CD4-positive, alpha-beta T cell treated with Interleukin-17A for 1 hour (primary cell): ENCODE measurements at regions not wholly inside any gene's neighbourhood (a gene's known extent, or its start where the extent isn't known, plus 50 kb on each side); places are given as distances from the start of the nearest gene placed in this dataset.

Experiments
- DNase-seq: peaks from one replicate; pipeline ENCODE4 v3.0.0-alpha.2; 2020

DNA sequence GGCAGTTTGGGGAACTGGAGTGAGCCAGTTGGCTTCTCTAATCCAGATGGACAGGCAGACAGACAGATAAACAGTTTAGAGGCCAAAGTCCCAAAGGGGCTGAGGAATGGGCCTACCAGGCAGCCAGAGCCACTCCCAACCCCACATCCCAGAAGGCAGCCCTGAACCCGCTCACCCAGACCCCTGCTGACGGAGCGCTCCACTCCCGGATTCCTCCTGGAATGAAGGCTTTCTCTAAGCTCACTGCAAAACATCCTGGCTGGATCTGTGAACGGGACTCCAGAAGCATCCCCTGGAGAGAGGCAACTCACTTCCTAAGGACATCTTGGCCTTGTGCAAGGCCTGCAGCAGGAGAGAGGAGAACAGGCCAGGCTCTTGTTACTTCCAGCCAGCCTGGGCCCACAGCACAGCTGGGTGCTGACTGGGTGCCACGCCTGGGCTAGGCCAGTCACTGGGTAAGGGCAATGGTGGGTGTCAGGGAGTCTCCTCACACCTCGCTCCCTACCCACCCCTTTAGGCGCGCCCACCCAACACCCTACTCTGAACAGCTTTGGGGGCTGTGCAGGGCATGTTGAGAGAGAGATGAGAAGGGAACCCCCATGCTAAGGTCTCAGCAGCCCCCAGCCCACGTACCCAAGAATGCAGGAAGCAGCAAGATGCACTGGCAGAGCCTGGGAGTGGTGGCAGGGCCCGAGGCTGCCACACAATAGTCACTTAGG lies 168.6 kb upstream of the ZMIZ1 start:
- no peak for DNase-seq

GRCh38 chr10:78900715-78901430 lies 167.9 kb upstream of the ZMIZ1 start:
- no peak for DNase-seq

- no peak for DNase-seq
Measured at GRCh38 chr10:78901694-78902093, 167.1 kb upstream of the ZMIZ1 start.

GRCh38 chr10:78902815-78903214 lies 166.0 kb upstream of the ZMIZ1 start:
- DNase-seq = no peak

GRCh38 chr10:78903341-78903940 lies 165.3 kb upstream of the ZMIZ1 start:
- no peak for DNase-seq

DNA sequence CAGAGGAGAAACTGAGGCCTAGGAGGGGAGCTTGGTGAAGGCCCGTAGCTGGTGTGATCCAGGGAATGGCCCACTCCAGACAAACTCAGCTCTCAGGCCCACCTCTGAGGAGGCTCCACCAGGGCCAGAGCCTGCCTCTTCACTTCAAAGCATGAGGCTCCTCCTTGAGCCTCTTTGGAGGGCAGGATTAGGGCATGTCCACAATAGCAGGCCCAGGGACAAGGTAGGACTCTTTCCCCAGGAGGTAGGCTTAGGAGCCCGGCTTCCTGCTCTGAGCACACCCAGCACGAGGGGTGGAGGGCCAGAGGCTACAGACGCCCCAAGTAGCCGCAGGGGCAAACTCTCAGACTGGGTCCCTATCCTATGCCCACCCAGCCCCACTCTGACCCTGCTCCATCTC lies 164.6 kb upstream of the ZMIZ1 start:
- DNase-seq = no peak

DNA sequence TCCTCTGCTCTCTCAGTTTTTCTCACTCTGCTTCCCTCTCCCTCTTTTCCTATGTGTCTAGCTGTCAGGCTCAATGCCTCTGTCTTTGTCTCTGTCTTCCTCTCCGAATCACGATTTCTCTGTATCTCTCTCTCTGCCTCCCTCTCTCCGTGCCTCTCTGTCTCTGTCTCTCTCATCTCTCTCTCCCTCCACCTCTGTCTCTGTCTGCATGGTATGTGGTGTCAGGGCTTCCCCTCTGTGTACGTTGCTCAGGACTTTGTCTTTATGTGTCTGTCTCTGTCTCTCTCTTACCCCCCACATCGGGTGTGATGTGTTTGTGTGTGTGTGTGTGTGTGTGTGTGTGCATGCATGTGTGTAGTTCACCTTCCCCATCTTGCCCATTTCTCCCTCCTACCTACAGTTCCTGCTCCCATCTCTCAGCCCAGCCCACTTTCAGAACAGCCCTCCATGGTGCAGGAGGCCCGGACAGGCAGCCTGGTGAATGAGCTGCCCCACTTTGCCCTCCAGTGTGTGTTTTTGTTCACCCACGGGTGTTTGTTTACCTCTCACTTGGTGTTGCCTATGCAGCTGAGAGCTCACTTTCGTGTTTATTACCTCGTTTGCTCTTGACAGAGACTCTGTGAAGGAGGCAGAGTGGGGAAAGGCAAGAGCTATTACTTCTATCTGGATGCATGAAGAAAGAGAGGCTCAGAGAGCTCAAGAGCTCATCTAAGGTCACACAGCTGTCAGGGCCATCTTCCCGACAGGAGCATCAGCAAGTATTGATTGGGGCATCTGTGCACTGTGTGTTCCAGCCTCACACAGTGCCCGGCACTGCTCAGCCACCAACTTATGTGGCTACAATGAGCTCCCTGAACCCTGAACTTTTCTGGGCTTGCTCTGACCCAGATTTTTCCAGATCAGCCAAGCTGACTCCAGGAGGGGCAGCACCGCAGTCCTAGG lies 163.5 kb upstream of the ZMIZ1 start:
- DNase-seq = no peak

- no peak for DNase-seq
Measured at GRCh38 chr10:78905957-78906308, 162.8 kb upstream of the ZMIZ1 start.

GRCh38 chr10:78906734-78907390 lies 161.9 kb upstream of the ZMIZ1 start:
- DNase-seq = no peak

GRCh38 chr10:78907551-78908211 lies 161.1 kb upstream of the ZMIZ1 start:
- no peak for DNase-seq

GRCh38 chr10:78909221-78909620 lies 159.5 kb upstream of the ZMIZ1 start:
- no peak for DNase-seq

DNA sequence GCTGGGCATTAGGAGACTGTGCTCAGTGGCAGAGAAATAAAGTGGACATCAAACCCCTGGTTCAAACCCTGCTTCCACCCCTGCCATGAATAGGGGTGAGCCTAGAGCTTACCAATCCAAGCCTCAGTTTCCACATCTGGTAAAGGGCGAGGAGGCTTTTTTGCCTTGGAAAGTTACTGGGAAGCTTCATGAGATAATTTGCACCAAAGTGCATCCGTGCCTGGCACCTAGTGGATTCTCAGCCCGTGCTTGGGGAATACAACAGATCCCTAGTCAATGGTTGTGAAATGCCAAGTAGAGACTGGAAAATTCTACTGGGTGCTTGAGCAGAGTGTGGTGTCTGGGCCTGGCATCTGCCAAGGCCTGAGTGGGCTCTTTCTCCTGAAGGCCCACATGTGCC lies 158.7 kb upstream of the ZMIZ1 start:
- no peak for DNase-seq

GRCh38 chr10:78910476-78910875 lies 158.3 kb upstream of the ZMIZ1 start:
- DNase-seq = no peak

GRCh38 chr10:78910886-78911285 lies 157.9 kb upstream of the ZMIZ1 start:
- no peak for DNase-seq

- no peak for DNase-seq
Measured at GRCh38 chr10:78911533-78912340, 157.0 kb upstream of the ZMIZ1 start.

DNA sequence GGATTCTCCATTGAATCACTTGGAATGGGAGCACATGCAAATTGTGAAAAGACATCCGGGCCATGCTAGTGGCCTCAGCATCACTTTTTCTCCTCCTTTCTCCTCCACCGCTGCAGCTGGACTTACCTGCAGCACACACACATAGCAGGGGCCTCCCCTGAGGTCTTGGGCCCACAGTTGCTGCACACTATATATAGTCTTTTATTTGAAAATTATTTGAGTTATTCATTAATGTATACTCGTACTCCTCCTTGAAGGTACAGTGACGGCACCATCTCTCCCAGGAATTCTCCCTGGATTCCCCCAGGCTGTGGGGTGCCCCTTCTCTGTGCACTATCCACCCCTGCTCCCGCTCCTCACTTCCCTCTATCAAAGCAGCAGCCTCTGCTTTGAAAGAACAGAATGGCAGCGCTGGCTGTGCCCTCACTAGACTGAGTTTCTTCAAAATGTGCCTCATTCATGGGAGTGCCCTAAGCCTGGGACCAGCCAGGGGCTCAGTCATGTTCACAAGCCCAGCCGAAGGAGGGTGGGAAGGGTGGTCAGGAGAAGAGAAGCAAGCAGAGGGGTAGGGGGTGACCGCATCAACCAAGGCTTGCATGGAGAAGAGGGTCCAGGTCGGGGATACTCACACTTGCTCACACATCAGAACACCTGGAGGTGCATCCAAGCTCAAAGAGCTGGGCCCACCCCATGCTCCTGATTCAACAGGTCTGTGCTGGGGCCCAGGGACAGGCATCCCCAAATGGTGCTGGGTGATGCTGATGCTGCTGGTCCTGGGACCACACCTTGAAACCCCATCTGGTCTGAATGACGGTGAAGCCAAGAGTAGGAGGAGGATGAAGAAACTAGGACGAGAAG lies 156.2 kb upstream of the ZMIZ1 start:
- DNase-seq = no peak

- DNase-seq = no peak
Measured at GRCh38 chr10:78913219-78914059, 155.3 kb upstream of the ZMIZ1 start.

DNA sequence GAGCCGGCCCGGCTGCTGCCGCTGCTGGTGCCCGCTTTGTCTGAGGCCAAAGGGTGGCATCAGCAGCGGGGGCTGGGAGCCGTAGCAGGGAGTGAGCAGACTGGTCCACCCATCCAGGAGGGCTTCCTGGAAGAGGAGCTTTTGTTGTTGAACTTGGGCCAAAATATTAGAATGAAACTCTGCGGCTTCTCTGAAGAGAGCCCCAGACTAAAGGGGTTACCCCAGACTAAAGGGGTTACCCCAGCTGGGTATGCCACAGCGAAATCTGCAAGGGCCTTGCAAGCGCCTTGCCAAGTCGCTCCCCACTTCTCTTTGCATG lies 154.7 kb upstream of the ZMIZ1 start:
- no peak for DNase-seq

DNA sequence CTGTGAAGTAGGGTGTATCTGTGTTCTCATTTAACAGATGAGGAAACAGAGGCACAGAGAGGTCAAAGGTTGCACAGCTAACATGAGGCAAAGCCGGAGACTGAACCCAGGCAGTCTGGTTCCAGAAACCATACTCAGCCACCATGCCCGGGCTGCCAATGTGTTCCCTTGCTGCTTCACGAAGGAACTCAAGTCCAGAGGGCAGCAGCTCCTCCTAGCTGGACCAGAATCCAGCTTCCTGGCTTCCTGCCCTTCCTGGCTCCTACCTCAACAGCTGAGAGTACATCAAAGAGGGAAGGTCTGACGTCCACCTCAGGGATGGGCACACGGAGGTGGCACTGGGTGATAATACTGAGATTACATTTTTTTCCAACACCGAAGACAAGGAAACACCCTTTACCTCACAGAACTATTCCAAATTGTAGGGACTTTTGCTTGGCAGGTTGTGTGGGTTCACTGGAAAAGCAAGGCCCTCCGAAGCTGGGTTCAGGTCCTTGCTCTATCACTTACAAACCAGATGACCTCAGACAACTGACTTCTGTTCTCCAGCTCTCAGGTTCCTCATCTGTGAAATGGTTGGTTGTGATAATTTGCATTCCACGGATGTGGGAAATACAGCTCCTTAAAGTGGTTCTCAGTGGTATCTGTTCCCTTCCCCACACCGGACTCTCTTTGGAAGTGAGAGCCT lies 154.1 kb upstream of the ZMIZ1 start:
- DNase-seq = no peak
